OCI-LY1 (cell line): ENCODE measurements at regions not wholly inside any gene's neighbourhood (a gene's known extent, or its start where the extent isn't known, plus 50 kb on each side); places are given as distances from the start of the nearest gene placed in this dataset.

Source experiments
- H2AFZ ChIP-seq: fragments of 200-600 bp; sonication (generic), shearing (Covaris generic); 2 replicates; pipeline ENCODE4 v1.6.0; 2014; ENCODE audit warnings: antibody characterized with exemption, mild to moderate bottlenecking, low read length
- H3F3A ChIP-seq: fragments of 200-600 bp; sonication (generic), shearing (Covaris generic); 2 replicates; pipeline ENCODE4 v1.6.0; 2014; ENCODE audit warnings: mild to moderate bottlenecking, antibody characterized with exemption, low read length, moderate library complexity; ENCODE audit not compliant: insufficient read depth
- H3K27ac ChIP-seq: fragments of 200-600 bp; sonication (generic); 2 replicates; pipeline ENCODE4 v1.5.1; 2014; ENCODE audit warnings: low read length, mixed run types, mild to moderate bottlenecking, low read depth; ENCODE audit not compliant: poor library complexity, severe bottlenecking
- H3K27me3 ChIP-seq: fragments of 200-600 bp; sonication (generic); 2 replicates; pipeline ENCODE4 v1.6.0; 2014; ENCODE audit warnings: antibody characterized with exemption, mild to moderate bottlenecking, low read length, moderate library complexity; ENCODE audit not compliant: insufficient read depth
- H3K36me3 ChIP-seq: fragments of 200-600 bp; sonication (generic); 2 replicates; pipeline ENCODE4 v1.6.1; 2014; ENCODE audit warnings: mild to moderate bottlenecking, antibody characterized with exemption, low read length, moderate library complexity, mixed read lengths; ENCODE audit not compliant: insufficient read depth
- H3K4me1 ChIP-seq: fragments of 200-600 bp; sonication (generic); 2 replicates; pipeline ENCODE4 v1.5.1; 2014; ENCODE audit warnings: mild to moderate bottlenecking, low read length, moderate library complexity; ENCODE audit not compliant: insufficient read depth, severe bottlenecking
- H3K4me2 ChIP-seq: fragments of 200-600 bp; sonication (generic), shearing (Covaris generic); 2 replicates; pipeline ENCODE4 v1.6.1; 2014; ENCODE audit warnings: low read length
- H3K4me3 ChIP-seq: fragments of 200-600 bp; sonication (generic); 2 replicates; pipeline ENCODE4 v1.5.1; 2014; ENCODE audit warnings: low read length, low read depth, mild to moderate bottlenecking, mixed read lengths; ENCODE audit not compliant: poor library complexity, severe bottlenecking
- H3K79me2 ChIP-seq: fragments of 200-600 bp; shearing (Covaris generic); 2 replicates; pipeline ENCODE4 v1.6.1; 2016; ENCODE audit warnings: mixed run types, low read length, mixed read lengths; ENCODE audit not compliant: insufficient read depth
- H3K9ac ChIP-seq: fragments of 200-600 bp; sonication (generic), shearing (Covaris generic); 2 replicates; pipeline ENCODE4 v1.6.1; 2014; ENCODE audit warnings: mild to moderate bottlenecking, low read length, mixed read lengths
- H3K9me2 ChIP-seq: fragments of 200-600 bp; sonication (generic), shearing (Covaris generic); 2 replicates; pipeline ENCODE4 v1.6.1; 2014; ENCODE audit warnings: low read depth, mild to moderate bottlenecking, low read length, mixed read lengths
- H3K9me3 ChIP-seq: fragments of 200-600 bp; shearing (Covaris generic); 2 replicates; pipeline ENCODE4 v1.6.1; 2014; ENCODE audit warnings: low read length, mixed read lengths
- H4K20me1 ChIP-seq: fragments of 200-600 bp; sonication (generic), shearing (Covaris generic); 2 replicates; pipeline ENCODE4 v1.6.0; 2016; ENCODE audit warnings: mild to moderate bottlenecking, low read length; ENCODE audit not compliant: insufficient read depth
- CTCF ChIP-seq: fragments of 200-600 bp; sonication (generic), shearing (Covaris generic); IDR thresholded peaks from 2 replicates; pipeline ENCODE4 v1.5.1; 2017; ENCODE audit warnings: mild to moderate bottlenecking, antibody characterized with exemption, low read length, moderate library complexity, mixed read lengths
- EZH2 ChIP-seq: fragments of 200-600 bp; sonication (generic), shearing (Covaris generic); IDR thresholded peaks from 2 replicates; pipeline ENCODE4 v1.8.0; 2017; ENCODE audit warnings: borderline replicate concordance, mixed run types, mild to moderate bottlenecking, antibody characterized with exemption, low read length, moderate library complexity, mixed read lengths

- no peak overlapping the region for H3K9ac ChIP-seq
- no peaks in the 10 kb centered on the region for H3F3A ChIP-seq
- no peak overlapping the region for H3K4me2 ChIP-seq
- no peaks in the 10 kb centered on the region for H3K79me2 ChIP-seq
- no peaks in the 10 kb centered on the region for H4K20me1 ChIP-seq
- no peak overlapping the region for H3K4me3 ChIP-seq
- H3K9me3 ChIP-seq = no peaks in the 10 kb centered on the region
- no peaks in the 10 kb centered on the region for H3K27me3 ChIP-seq
- no peaks in the 10 kb centered on the region for H3K4me1 ChIP-seq
- no peak for TF ChIP-seq EZH2
- no peak for TF ChIP-seq CTCF
- no peaks in the 10 kb centered on the region for H3K9me2 ChIP-seq
- no peak overlapping the region for H2AFZ ChIP-seq
- H3K36me3 ChIP-seq = no peaks in the 10 kb centered on the region
- H3K27ac ChIP-seq = no peak overlapping the region
Observed at GRCh38 chr3:80055306-80055705, 287.5 kb upstream of the ROBO1 start.

GRCh38 chr3:80052271-80052670, 284.5 kb upstream of the ROBO1 start:
- H3K4me3 ChIP-seq = no peak overlapping the region
- H3K4me2 ChIP-seq = no peak overlapping the region
- no peaks in the 10 kb centered on the region for H3K4me1 ChIP-seq
- TF ChIP-seq EZH2 (no peak), CTCF (no peak)
- no peaks in the 10 kb centered on the region for H3K9me2 ChIP-seq
- no peaks in the 10 kb centered on the region for H3K36me3 ChIP-seq
- no peak overlapping the region for H3K9ac ChIP-seq
- no peaks in the 10 kb centered on the region for H3K79me2 ChIP-seq
- H3K9me3 ChIP-seq = no peaks in the 10 kb centered on the region
- H3F3A ChIP-seq = no peaks in the 10 kb centered on the region
- H4K20me1 ChIP-seq = no peaks in the 10 kb centered on the region
- H2AFZ ChIP-seq = no peak overlapping the region
- no peak overlapping the region for H3K27ac ChIP-seq
- no peaks in the 10 kb centered on the region for H3K27me3 ChIP-seq

- H3K27ac ChIP-seq = no peak overlapping the region
- H4K20me1 ChIP-seq = no peaks in the 10 kb centered on the region
- H2AFZ ChIP-seq = no peak overlapping the region
- H3K9ac ChIP-seq = no peak overlapping the region
- no peaks in the 10 kb centered on the region for H3K9me3 ChIP-seq
- H3F3A ChIP-seq = no peaks in the 10 kb centered on the region
- TF ChIP-seq CTCF (no peak), EZH2 (no peak)
- no peaks in the 10 kb centered on the region for H3K9me2 ChIP-seq
- no peaks in the 10 kb centered on the region for H3K27me3 ChIP-seq
- no peaks in the 10 kb centered on the region for H3K36me3 ChIP-seq
- H3K4me1 ChIP-seq = no peaks in the 10 kb centered on the region
- H3K4me3 ChIP-seq = no peak overlapping the region
- no peak overlapping the region for H3K4me2 ChIP-seq
- no peaks in the 10 kb centered on the region for H3K79me2 ChIP-seq
Observed at GRCh38 chr3:80051602-80051962, 283.8 kb upstream of the ROBO1 start.
